Breast epithelium (tissue), 4 donors: ENCODE measurements at regions not wholly inside any gene's neighbourhood (a gene's known extent, or its start where the extent isn't known, plus 50 kb on each side); places are given as distances from the start of the nearest gene placed in this dataset.

Experiments
- DNase-seq, 2 donors: peaks; one replicate each; pipeline ENCODE4 v3.0.0-alpha.2; 2019; ENCODE audit warnings: low spot score in 2 of 2
- H3K27ac ChIP-seq, 2 donors: fragments of 200-600 bp; sonication (generic) in 1 of 2; one replicate each; pipeline ENCODE4 v1.5.1; 2016 to 2019; ENCODE audit warnings: mild to moderate bottlenecking in 1 of 2
- H3K27me3 ChIP-seq, 2 donors: fragments of 200-600 bp; sonication (generic) in 1 of 2; one replicate each; pipeline versions ENCODE4 v1.5.1 to v1.6.0; 2017 to 2019; ENCODE audit warnings: control low read depth in 1 of 2, mild to moderate bottlenecking in 1 of 2
- H3K36me3 ChIP-seq: fragments of 200-600 bp; one replicate; pipeline ENCODE4 v1.5.1; 2019
- H3K4me1 ChIP-seq, 2 donors: fragments of 200-600 bp; sonication (generic); one replicate each; pipeline ENCODE4 v1.5.1; 2016 to 2019; ENCODE audit warnings: control low read depth in 1 of 2
- H3K4me3 ChIP-seq, 3 donors: fragments of 200-600 bp; sonication (generic); 1 replicate in 2 of 3; 2 replicates in 1 of 3; pipeline ENCODE4 v1.5.1; 2016 to 2019; ENCODE audit warnings: mild to moderate bottlenecking in 3 of 3, moderate library complexity in 2 of 3
- H3K9me3 ChIP-seq, 2 donors: fragments of 200-600 bp; sonication (generic) in 1 of 2; one replicate each; pipeline ENCODE4 v1.5.1; 2016 to 2019; ENCODE audit warnings: control low read depth in 1 of 2
- CTCF ChIP-seq, 3 donors: fragments of 450-650 bp; IDR thresholded peaks; one replicate each; pipeline ENCODE4 v1.5.1; 2016 to 2017; ENCODE audit warnings: antibody characterized with exemption in 3 of 3, mild to moderate bottlenecking in 3 of 3, moderate library complexity in 3 of 3
- POLR2A ChIP-seq: fragments of 450-650 bp; IDR thresholded peaks from one replicate; pipeline ENCODE4 v1.6.1; 2016; ENCODE audit warnings: antibody characterized with exemption, mild to moderate bottlenecking, moderate library complexity
- POLR2AphosphoS5 ChIP-seq, 3 donors: sonication (generic); formaldehyde crosslinking; IDR thresholded peaks; one replicate each; pipeline ENCODE4 v1.6.1; 2017; ENCODE audit warnings: antibody characterized with exemption in 3 of 3
- intact Hi-C: fragments of 100-400 bp; cut with DNase I; formaldehyde crosslinking; loops from one replicate; pipeline ENCODE4 v1.15.1; 2023; ENCODE audit warnings: low total_unique reads

DNA sequence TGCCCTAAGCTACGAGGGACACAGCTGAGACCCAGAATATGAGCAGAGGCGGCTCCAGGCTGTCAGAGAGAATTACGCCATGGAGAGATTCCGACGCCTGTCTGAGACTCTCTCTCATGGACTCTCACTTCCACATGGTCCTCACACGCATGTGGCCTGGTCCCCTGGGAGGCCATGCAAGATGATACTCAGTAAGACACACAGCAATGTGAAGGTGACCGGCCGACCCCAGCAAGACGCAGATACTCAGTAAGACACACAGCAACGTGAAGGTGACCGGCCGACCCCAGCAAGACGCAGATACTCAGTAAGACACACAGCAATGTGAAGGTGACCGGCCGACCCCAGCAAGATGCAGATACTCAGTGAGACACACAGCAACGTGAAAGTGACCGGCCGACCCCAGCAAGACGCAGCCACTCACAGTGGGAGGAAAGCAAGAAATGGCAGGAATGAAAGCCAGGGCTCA is 400.8 kb upstream of the MYT1L start:
- no peaks in the 10 kb centered on the region for H3K9me3 ChIP-seq
- intact Hi-C loops, result loop anchor here (1.0 to 10.0 kb wide), 2 partner anchors 37 to 1357 kb away; no protein-coding TSS in a partner anchor
- no peak for DNase-seq
- H3K27ac ChIP-seq, result no peak overlapping the region
- H3K27me3 ChIP-seq, result peaks cover 0 to 3% of the 10 kb centered on the region in 2 donors
- TF ChIP-seq CTCF (IDR thresholded peaks at IDR 0.05) (no peak), POLR2AphosphoS5 (IDR thresholded peaks at IDR 0.05) (no peak), POLR2A (no peak)
- H3K4me3 ChIP-seq, result no peak overlapping the region
- H3K36me3 ChIP-seq, result no peaks in the 10 kb centered on the region
- H3K4me1 ChIP-seq, result no peaks in the 10 kb centered on the region

- intact Hi-C loops, result loop anchor here (10.0 kb wide), 1 partner anchor 1356 kb away; no protein-coding TSS in a partner anchor
- TF ChIP-seq POLR2A (no peak), CTCF (IDR thresholded peaks at IDR 0.05) (no peak), POLR2AphosphoS5 (IDR thresholded peaks at IDR 0.05) (no peak)
- Histone ChIP-seq H3K4me3 (no peak overlapping the region), H3K4me1 (no peaks in the 10 kb centered on the region), H3K27me3 (peaks cover 0 to 7% of the 10 kb centered on the region in 2 donors), H3K27ac (no peak overlapping the region), H3K36me3 (no peaks in the 10 kb centered on the region), H3K9me3 (no peaks in the 10 kb centered on the region)
- no peak for DNase-seq
These were observed 400.2 kb upstream of the MYT1L start for GRCh38 chr2:2731101-2731815.

GRCh38 chr2:2730301-2730833 is 399.3 kb upstream of the MYT1L start:
- no peak for TF ChIP-seq POLR2A
- TF ChIP-seq POLR2AphosphoS5 (IDR thresholded peaks at IDR 0.05), result no peak
- Histone ChIP-seq H3K27me3 (peaks cover 0 to 7% of the 10 kb centered on the region in 2 donors), H3K36me3 (no peaks in the 10 kb centered on the region), H3K27ac (no peak overlapping the region), H3K9me3 (no peaks in the 10 kb centered on the region), H3K4me3 (no peak overlapping the region), H3K4me1 (no peaks in the 10 kb centered on the region)
- intact Hi-C loops, result loop anchor here (10.0 kb wide), 1 partner anchor 1356 kb away; no protein-coding TSS in a partner anchor
- no peak for DNase-seq

DNA sequence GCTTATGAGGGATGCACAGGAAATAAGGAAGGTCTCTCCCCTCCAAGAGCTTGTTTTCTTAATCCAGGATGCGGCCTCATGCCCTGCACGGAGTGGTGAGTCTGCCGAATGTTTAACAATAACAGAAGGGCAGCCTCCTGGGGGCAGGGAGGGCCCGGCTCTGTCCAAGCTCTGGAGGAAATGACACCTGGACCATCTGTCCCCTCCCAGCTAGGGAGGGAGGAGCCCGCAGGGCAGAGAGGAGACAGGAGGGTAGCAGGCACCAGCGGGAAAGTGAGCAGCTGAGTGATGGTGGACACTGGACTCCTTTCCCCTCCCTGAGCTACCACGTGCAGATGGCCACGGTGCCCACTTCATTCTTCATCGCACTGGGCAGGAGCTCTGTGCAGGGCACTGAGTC is 398.2 kb upstream of the MYT1L start:
- Histone ChIP-seq H3K9me3 (no peaks in the 10 kb centered on the region), H3K4me3 (no peak overlapping the region), H3K27ac (no peak overlapping the region), H3K36me3 (no peaks in the 10 kb centered on the region), H3K4me1 (no peaks in the 10 kb centered on the region), H3K27me3 (peaks cover 0 to 7% of the 10 kb centered on the region in 2 donors)
- intact Hi-C loops, result no loop called here
- no peak for TF ChIP-seq CTCF (IDR thresholded peaks at IDR 0.05)
- no peak for TF ChIP-seq POLR2A
- no peak for TF ChIP-seq POLR2AphosphoS5 (IDR thresholded peaks at IDR 0.05)
- no peak for DNase-seq

DNA sequence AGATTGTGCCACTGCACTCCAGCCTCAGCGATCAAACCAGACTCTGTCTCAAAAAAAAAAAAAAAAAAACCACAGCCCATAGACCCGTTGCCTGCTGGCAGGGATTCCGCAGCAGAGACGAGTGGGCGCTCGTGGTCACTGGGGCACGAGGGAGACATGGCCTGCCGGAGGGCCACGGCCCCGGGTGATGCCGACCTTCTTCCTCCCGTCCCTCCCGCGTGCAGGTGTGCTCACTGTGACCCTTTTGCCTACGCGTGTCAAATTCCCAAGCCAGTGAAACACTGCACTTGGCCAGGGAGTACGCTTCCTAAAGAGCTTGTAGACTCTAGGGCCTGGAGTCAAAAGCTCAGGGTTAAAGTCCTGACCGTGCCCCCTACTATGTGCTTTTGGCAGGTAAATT is 397.6 kb upstream of the MYT1L start:
- intact Hi-C loops, result no loop called here
- peaks cover 0 to 4% of the 10 kb centered on the region in 2 donors for H3K27me3 ChIP-seq
- H3K9me3 ChIP-seq, result no peaks in the 10 kb centered on the region
- H3K4me1 ChIP-seq, result no peaks in the 10 kb centered on the region
- H3K36me3 ChIP-seq, result no peaks in the 10 kb centered on the region
- no peak for TF ChIP-seq CTCF (IDR thresholded peaks at IDR 0.05)
- no peak for TF ChIP-seq POLR2AphosphoS5 (IDR thresholded peaks at IDR 0.05)
- H3K27ac ChIP-seq, result no peak overlapping the region
- no peak for DNase-seq
- H3K4me3 ChIP-seq, result no peak overlapping the region
